IMR-90 (cell line): ENCODE measurements at regions not wholly inside any gene's neighbourhood (a gene's known extent, or its start where the extent isn't known, plus 50 kb on each side); places are given as distances from the start of the nearest gene placed in this dataset.

Source experiments
- ATAC-seq: fragments of 200-7000 bp; cut with Tn5 transposase; 2 replicates; pipeline ENCODE4 v1.9.1; 2020; ENCODE audit warnings: low read depth, mild to moderate bottlenecking, moderate library complexity
- BruUV-seq: library from RNA; stranded (reverse); fragments of 400-500 nt; replicated peaks from 2 replicates; lab custom pipeline; 2021; lab: Mats Ljungman, UMichigan
- CTCF ChIA-PET: fragments of 300-600 bp; formaldehyde crosslinking; extraction: SDS; loops from one replicate; lab custom pipeline; 2021; ENCODE audit warnings: antibody characterized with exemption; lab: Yijun Ruan, JAX
- POLR2A ChIA-PET: fragments of 300-600 bp; sonication (Branson Sonifier 250); formaldehyde crosslinking; loops from one replicate; lab custom pipeline; 2022; ENCODE audit warnings: antibody characterized with exemption; ENCODE audit not compliant: unreplicated experiment; lab: Charles Lee
- DNase-seq: peaks from one replicate; pipeline ENCODE4 v3.0.0; 2013
- H2AFZ ChIP-seq: replicated peaks from 2 replicates; pipeline ENCODE3; 2013; ENCODE audit warnings: low read length, mild to moderate bottlenecking; ENCODE audit not compliant: poor library complexity
- H2AK5ac ChIP-seq: 2 replicates; pipeline ENCODE4 v1.6.1; 2013; ENCODE audit warnings: low read depth, low read length, inconsistent platforms
- H2AK9ac ChIP-seq: replicated peaks from 2 replicates; pipeline ENCODE3; 2013; ENCODE audit warnings: mild to moderate bottlenecking, low read depth, low read length, moderate library complexity; ENCODE audit not compliant: poor library complexity
- H2BK120ac ChIP-seq: 2 replicates; pipeline ENCODE4 v1.6.1; 2013; ENCODE audit warnings: low read depth, low read length, inconsistent platforms
- H2BK15ac ChIP-seq: 3 replicates; pipeline ENCODE4 v1.6.1; 2013; ENCODE audit warnings: low read depth, low read length, inconsistent platforms
- H2BK20ac ChIP-seq: 2 replicates; pipeline ENCODE4 v1.6.1; 2013; ENCODE audit warnings: low read depth, mild to moderate bottlenecking, inconsistent platforms, low read length, moderate library complexity
- H2BK5ac ChIP-seq: 2 replicates; pipeline ENCODE4 v1.6.1; 2013; ENCODE audit warnings: mild to moderate bottlenecking, low read depth, low read length, inconsistent platforms; ENCODE audit not compliant: poor library complexity, severe bottlenecking
- H3K14ac ChIP-seq: replicated peaks from 2 replicates; pipeline ENCODE4 v1.6.1; 2013; ENCODE audit warnings: low read depth, low read length, inconsistent platforms
- H3K18ac ChIP-seq: 2 replicates; pipeline ENCODE4 v1.6.1; 2013; ENCODE audit warnings: low read depth, low read length, control low read depth
- H3K23ac ChIP-seq: 2 replicates; pipeline ENCODE4 v1.6.1; 2013; ENCODE audit warnings: low read depth, low read length, inconsistent platforms
- H3K27ac ChIP-seq: 2 replicates; pipeline ENCODE4 v1.5.1; 2013; ENCODE audit warnings: mild to moderate bottlenecking, control low read depth, low read length; ENCODE audit not compliant: insufficient read depth
- H3K27me3 ChIP-seq: 2 replicates; pipeline ENCODE4 v1.6.1; 2013; ENCODE audit warnings: low read length; ENCODE audit not compliant: control insufficient read depth, insufficient read depth
- H3K36me3 ChIP-seq: 2 replicates; pipeline ENCODE4 v1.6.1; 2013; ENCODE audit warnings: low read length, mixed read lengths; ENCODE audit not compliant: control insufficient read depth, insufficient read depth
- H3K4ac ChIP-seq: 2 replicates; pipeline ENCODE4 v1.6.1; 2013; ENCODE audit warnings: low read depth, low read length, inconsistent platforms
- H3K4me1 ChIP-seq: 2 replicates; pipeline ENCODE4 v1.6.1; 2013; ENCODE audit warnings: low read length, mixed read lengths; ENCODE audit not compliant: control insufficient read depth, insufficient read depth
- H3K4me2 ChIP-seq: 2 replicates; pipeline ENCODE4 v1.6.1; 2013; ENCODE audit warnings: low read depth, mild to moderate bottlenecking, control low read depth, low read length, moderate library complexity
- H3K4me3 ChIP-seq: 2 replicates; pipeline ENCODE4 v1.5.1; 2013; ENCODE audit warnings: low read depth, mild to moderate bottlenecking, control low read depth, low read length, moderate library complexity; ENCODE audit not compliant: insufficient read depth
- H3K56ac ChIP-seq: 2 replicates; pipeline ENCODE4 v1.6.1; 2013; ENCODE audit warnings: low read length, inconsistent platforms; ENCODE audit not compliant: insufficient read depth; ENCODE audit errors: extremely low read depth
- H3K79me1 ChIP-seq, 2 experiments: 2 replicates each; pipeline ENCODE4 v1.6.1; 2013; ENCODE audit warnings: low read length in 2 of 2, inconsistent platforms in 1 of 2, low read depth in 1 of 2
- H3K9ac ChIP-seq: 2 replicates; pipeline ENCODE4 v1.6.1; 2013; ENCODE audit warnings: low read depth, low read length, control low read depth
- H3K9me1 ChIP-seq: 2 replicates; pipeline ENCODE4 v1.6.1; 2013; ENCODE audit warnings: low read length, inconsistent platforms; ENCODE audit not compliant: insufficient read depth
- H3K9me3 ChIP-seq: 2 replicates; pipeline ENCODE4 v1.6.1; 2013; ENCODE audit warnings: low read length; ENCODE audit not compliant: control insufficient read depth, insufficient read depth
- H4K20me1 ChIP-seq: 2 replicates; pipeline ENCODE4 v1.6.1; 2013; ENCODE audit warnings: low read length, inconsistent platforms; ENCODE audit not compliant: insufficient read depth
- H4K5ac ChIP-seq: 2 replicates; pipeline ENCODE4 v1.6.1; 2013; ENCODE audit warnings: mild to moderate bottlenecking, low read depth, low read length, control low read depth
- H4K8ac ChIP-seq, 2 experiments: 2 replicates each; pipeline ENCODE4 v1.6.1; 2013; ENCODE audit warnings: low read depth in 2 of 2, low read length in 2 of 2, control low read depth in 1 of 2, inconsistent platforms in 1 of 2
- H4K91ac ChIP-seq: 2 replicates; pipeline ENCODE4 v1.6.1; 2013; ENCODE audit warnings: low read depth, low read length, inconsistent platforms; ENCODE audit not compliant: insufficient read depth
- BHLHE40 ChIP-seq: fragments of 150-350 bp; IDR thresholded peaks from 2 replicates; pipeline ENCODE4 v1.6.1; 2016; ENCODE audit warnings: mild to moderate bottlenecking, low read depth, low read length
- CEBPB ChIP-seq: IDR thresholded peaks from 2 replicates; pipeline ENCODE4 v1.6.1; 2012; ENCODE audit warnings: low read depth, low read length, improper control_type of control experiment
- CHD1 ChIP-seq: IDR thresholded peaks from 2 replicates; pipeline ENCODE4 v1.6.1; 2012; ENCODE audit warnings: low read depth, low read length, improper control_type of control experiment
- CTCF ChIP-seq: conservative IDR thresholded peaks from 2 replicates; pipeline ENCODE4 v1.5.1; 2012; ENCODE audit warnings: mild to moderate bottlenecking, low read depth, low read length, improper control_type of control experiment
- ELK1 ChIP-seq: fragments of 150-350 bp; IDR thresholded peaks from 2 replicates; pipeline ENCODE4 v1.6.1; 2016; ENCODE audit warnings: low read depth, mild to moderate bottlenecking, low read length, moderate library complexity, borderline replicate concordance
- FOS ChIP-seq: fragments of 150-350 bp; IDR thresholded peaks from 2 replicates; pipeline ENCODE4 v1.6.1; 2016; ENCODE audit warnings: low read depth, low read length
- MAFK ChIP-seq: IDR thresholded peaks from 2 replicates; pipeline ENCODE4 v1.6.1; 2012; ENCODE audit warnings: low read depth, low read length, improper control_type of control experiment
- MAZ ChIP-seq: IDR thresholded peaks from 2 replicates; pipeline ENCODE4 v1.6.1; 2012; ENCODE audit warnings: low read depth, mild to moderate bottlenecking, low read length, improper control_type of control experiment, moderate library complexity, borderline replicate concordance
- MXI1 ChIP-seq: IDR thresholded peaks from 2 replicates; pipeline ENCODE4 v1.6.1; 2012; ENCODE audit warnings: low read depth, mild to moderate bottlenecking, low read length, moderate library complexity, borderline replicate concordance
- NFE2L2 ChIP-seq: fragments of 150-350 bp; IDR thresholded peaks from 2 replicates; pipeline ENCODE4 v1.6.1; 2016; ENCODE audit warnings: low read depth, mild to moderate bottlenecking, low read length
- POLR2A ChIP-seq: IDR thresholded peaks from 2 replicates; pipeline ENCODE4 v1.6.1; 2012; ENCODE audit warnings: mild to moderate bottlenecking, low read depth, low read length
- RAD21 ChIP-seq: IDR thresholded peaks from 2 replicates; pipeline ENCODE4 v1.6.1; 2012; ENCODE audit warnings: low read length, improper control_type of control experiment
- RCOR1 ChIP-seq: IDR thresholded peaks from 2 replicates; pipeline ENCODE4 v1.6.1; 2012; ENCODE audit warnings: mild to moderate bottlenecking, low read length, improper control_type of control experiment; ENCODE audit not compliant: insufficient replicate concordance
- RFX5 ChIP-seq: IDR thresholded peaks from 2 replicates; pipeline ENCODE4 v1.8.0; 2012; ENCODE audit warnings: low read depth, mild to moderate bottlenecking, low read length, moderate library complexity
- SMC3 ChIP-seq: fragments of 150-350 bp; IDR thresholded peaks from 2 replicates; pipeline ENCODE4 v1.6.1; 2016; ENCODE audit warnings: low read depth, mild to moderate bottlenecking, antibody characterized with exemption, low read length, moderate library complexity
- USF2 ChIP-seq: fragments of 150-350 bp; IDR thresholded peaks from 2 replicates; pipeline ENCODE4 v1.6.1; 2017; ENCODE audit warnings: mild to moderate bottlenecking, antibody characterized with exemption, low read length, low read depth
- WGBS, 2 experiments: methylation state at CpG; one replicate each; pipeline versions ENCODE4 v1.1.5 to v1.1.7; 2013; ENCODE audit warnings: missing lambda C conversion rate in 2 of 2; ENCODE audit not compliant: insufficient read length in 1 of 2; ENCODE audit errors: extremely low coverage in 2 of 2; 5-methylcytosine and 5-hydroxymethylcytosine counted together
- dilution Hi-C: fragments of 300-500 bp; cut with HindIII; formaldehyde crosslinking; loops from one replicate; pipeline ENCODE4 v1.14.3; 2018; ENCODE audit warnings: low sequenced_read_pairs; ENCODE audit not compliant: unreplicated experiment
- in situ Hi-C: fragments of 300-500 bp; cut with MboI; formaldehyde crosslinking; loops from 3 replicates; pipeline ENCODE4 v1.14.3; 2019; ENCODE audit warnings: low sequenced_read_pairs, inconsistent platforms, mixed read lengths
- intact Hi-C: fragments of 100-400 bp; cut with micrococcal nuclease; formaldehyde crosslinking; loops from 2 replicates; pipeline ENCODE4 v1.10.0; 2022

GRCh38 chr4:89539374-89539773, 231.8 kb upstream of the GPRIN3 start:
- no peak overlapping the region for H2BK20ac ChIP-seq
- H3K4me2 ChIP-seq: peak overlapping the region; percentile 57
- H3K4ac ChIP-seq: no peak overlapping the region
- H3K9me1 ChIP-seq: no peaks in the 10 kb centered on the region
- H4K5ac ChIP-seq: no peak overlapping the region; the same call in 1 of the 2 replicates
- H3K36me3 ChIP-seq: no peaks in the 10 kb centered on the region
- no peak overlapping the region for H3K23ac ChIP-seq
- intact Hi-C loops (loop anchor here (1.0 kb wide), 1 partner anchor 47 kb away; no protein-coding TSS in a partner anchor), dilution Hi-C loops (no loop called here), in situ Hi-C loops (no loop called here)
- no peak overlapping the region for H3K4me3 ChIP-seq
- H2AK9ac ChIP-seq: no peak overlapping the region
- 0 out of 2 replicates have a peak overlapping the region, but pooled peaks have one; percentile 18 for H4K91ac ChIP-seq
- no peak overlapping the region for H2AFZ ChIP-seq
- whole genome bisulfite sequencing, 2 experiments: no CpG with 5 or more reads among the region's 3 CpGs
- no TSS peak for BruUV-seq
- H2AK5ac ChIP-seq: no peak overlapping the region
- ChIA-PET CTCF (interaction anchor here (1.1 kb wide), 1 partner anchor 19 kb away, joined by 3 read pairs; no protein-coding TSS in a partner anchor), POLR2A (no interaction called here)
- no peaks in the 10 kb centered on the region for H4K20me1 ChIP-seq
- DNase-seq: peak; percentile 93
- no peak overlapping the region for H2BK15ac ChIP-seq
- peak overlapping the region; percentile 46; the same call in 1 of the 2 replicates for H3K27ac ChIP-seq
- peak overlapping the region; percentile 78 for H2BK5ac ChIP-seq
- H3K9ac ChIP-seq: no peak overlapping the region
- ATAC-seq: peak; percentile 87
- H3K9me3 ChIP-seq: no peaks in the 10 kb centered on the region
- no peaks in the 10 kb centered on the region for H3K79me1 ChIP-seq
- H3K4me1 ChIP-seq: peaks cover 11% of the 10 kb centered on the region
- no peaks in the 10 kb centered on the region for H3K27me3 ChIP-seq
- H4K8ac ChIP-seq: no peak overlapping the region
- TF ChIP-seq NFE2L2: peak; percentile 97
- TF ChIP-seq SMC3: no peak
- TF ChIP-seq RAD21: no peak
- TF ChIP-seq RCOR1: no peak
- no peak for TF ChIP-seq ELK1
- TF ChIP-seq CTCF: no peak
- TF ChIP-seq BHLHE40: peak; percentile 29; the same call in 1 of the 2 replicates
- no peak for TF ChIP-seq MAZ
- TF ChIP-seq CEBPB: peak; percentile 79
- TF ChIP-seq MXI1: no peak
- peak; percentile 47; the same call in 1 of the 2 replicates for TF ChIP-seq USF2
- peak; percentile 76 for TF ChIP-seq MAFK
- TF ChIP-seq FOS: peak; percentile 93
- no peak for TF ChIP-seq RFX5
- TF ChIP-seq CHD1: no peak
- TF ChIP-seq POLR2A: no peak
- H3K56ac ChIP-seq: no peak overlapping the region
- no peak overlapping the region for H3K14ac ChIP-seq
- H3K18ac ChIP-seq: peak overlapping the region; percentile 71
- no peak overlapping the region for H2BK120ac ChIP-seq
